A673 (cell line): ENCODE measurements at regions not wholly inside any gene's neighbourhood (a gene's known extent, or its start where the extent isn't known, plus 50 kb on each side); places are given as distances from the start of the nearest gene placed in this dataset.

Experiments
- BruUV-seq: library from RNA; stranded (reverse); fragments of 400-500 nt; replicated peaks from 2 replicates; lab custom pipeline; 2021; lab: Mats Ljungman, UMichigan
- CTCF ChIA-PET: fragments of 300-600 bp; sonication (Branson Sonifier 250); formaldehyde crosslinking; loops from one replicate; lab custom pipeline; 2022; ENCODE audit warnings: antibody characterized with exemption; lab: Charles Lee
- POLR2A ChIA-PET: fragments of 300-600 bp; sonication (Branson Sonifier 250); formaldehyde crosslinking; loops from one replicate; lab custom pipeline; 2022; ENCODE audit warnings: antibody characterized with exemption; ENCODE audit not compliant: low non-redundant PET; lab: Charles Lee
- DNase-seq: peaks from one replicate; pipeline ENCODE4 v3.0.0-alpha.2; 2015; ENCODE audit warnings: low spot score
- H3K27ac ChIP-seq: fragments of 200-600 bp; sonication (generic); 2 replicates; pipeline ENCODE4 v1.5.1; 2016; ENCODE audit warnings: mixed run types, low read depth, mild to moderate bottlenecking, mixed read lengths, antibody characterized with exemption, low read length; ENCODE audit not compliant: poor library complexity, severe bottlenecking
- H3K27me3 ChIP-seq: fragments of 200-600 bp; sonication (generic); replicated peaks from 2 replicates; pipeline ENCODE4 v1.6.1; 2017; ENCODE audit warnings: mixed run types, low read depth, mild to moderate bottlenecking, mixed read lengths, antibody characterized with exemption, low read length; ENCODE audit not compliant: insufficient read depth, poor library complexity
- H3K36me3 ChIP-seq: fragments of 200-600 bp; sonication (generic); 2 replicates; pipeline ENCODE4 v1.6.1; 2016; ENCODE audit warnings: mixed run types, mild to moderate bottlenecking, mixed read lengths, antibody characterized with exemption, low read length; ENCODE audit not compliant: insufficient read depth, poor library complexity, severe bottlenecking
- H3K4me1 ChIP-seq: fragments of 200-600 bp; sonication (generic); 2 replicates; pipeline ENCODE4 v1.6.1; 2017; ENCODE audit warnings: mixed run types, mild to moderate bottlenecking, mixed read lengths, antibody characterized with exemption, low read length; ENCODE audit not compliant: insufficient read depth, poor library complexity, severe bottlenecking
- H3K4me3 ChIP-seq: fragments of 200-600 bp; sonication (generic); 2 replicates; pipeline ENCODE4 v1.5.1; 2016; ENCODE audit warnings: low read depth, mixed run types, mild to moderate bottlenecking, mixed read lengths, low read length; ENCODE audit not compliant: poor library complexity, severe bottlenecking
- H3K9me3 ChIP-seq: fragments of 200-600 bp; sonication (generic); 2 replicates; pipeline ENCODE4 v1.6.1; 2016; ENCODE audit warnings: mixed run types, low read depth, mild to moderate bottlenecking, mixed read lengths, antibody characterized with exemption, low read length; ENCODE audit not compliant: poor library complexity, severe bottlenecking
- CTCF ChIP-seq: fragments of 300-800, 200-600 bp; sonication (generic); conservative IDR thresholded peaks from 2 replicates; pipeline ENCODE4 v1.5.1; 2017; ENCODE audit warnings: low read depth, mild to moderate bottlenecking, antibody characterized with exemption, low read length, moderate library complexity, mixed read lengths
- EZH2 ChIP-seq: fragments of 200-600 bp; sonication (generic); IDR thresholded peaks from 2 replicates; pipeline ENCODE4 v1.6.1; 2017; ENCODE audit warnings: borderline replicate concordance, low read depth, mild to moderate bottlenecking, mixed read lengths, antibody characterized with exemption, low read length; ENCODE audit not compliant: poor library complexity, severe bottlenecking
- intact Hi-C: fragments of 100-400 bp; cut with micrococcal nuclease; formaldehyde crosslinking; loops from one replicate; pipeline ENCODE4 v1.10.0; 2022; ENCODE audit not compliant: unreplicated experiment

GRCh38 chr11:79960461-79960860, 519.6 kb upstream of the TENM4 start:
- POLR2A ChIA-PET = no interaction called here
- H3K9me3 ChIP-seq = peaks cover 13% of the 10 kb centered on the region
- BruUV-seq = no TSS peak

GRCh38 chr11:79959318-79959717, 518.5 kb upstream of the TENM4 start:
- H3K27ac ChIP-seq = no peak overlapping the region
- H3K27me3 ChIP-seq = no peaks in the 10 kb centered on the region
- H3K36me3 ChIP-seq = no peaks in the 10 kb centered on the region
- DNase-seq = no peak
- BruUV-seq = no TSS peak
- H3K4me3 ChIP-seq = no peak overlapping the region
- intact Hi-C loops = no loop called here
- POLR2A ChIA-PET = no interaction called here
- H3K4me1 ChIP-seq = no peaks in the 10 kb centered on the region
- CTCF ChIA-PET = no interaction called here
- peaks cover 13% of the 10 kb centered on the region for H3K9me3 ChIP-seq
- TF ChIP-seq CTCF = no peak
- TF ChIP-seq EZH2 = no peak

More at GRCh38 chr11:79960461-79960860, 519.6 kb upstream of the TENM4 start:
- no peaks in the 10 kb centered on the region for H3K36me3 ChIP-seq
- H3K4me1 ChIP-seq = no peaks in the 10 kb centered on the region
- H3K27me3 ChIP-seq = no peaks in the 10 kb centered on the region
- no peak overlapping the region for H3K27ac ChIP-seq
- intact Hi-C loops = no loop called here
- no peak for TF ChIP-seq CTCF
- no peak for TF ChIP-seq EZH2
- DNase-seq = no peak
- H3K4me3 ChIP-seq = no peak overlapping the region
- CTCF ChIA-PET = interaction anchor here (0.6 kb wide), 1 partner anchor 366 kb away, joined by 3 read pairs; no protein-coding TSS in a partner anchor

DNA sequence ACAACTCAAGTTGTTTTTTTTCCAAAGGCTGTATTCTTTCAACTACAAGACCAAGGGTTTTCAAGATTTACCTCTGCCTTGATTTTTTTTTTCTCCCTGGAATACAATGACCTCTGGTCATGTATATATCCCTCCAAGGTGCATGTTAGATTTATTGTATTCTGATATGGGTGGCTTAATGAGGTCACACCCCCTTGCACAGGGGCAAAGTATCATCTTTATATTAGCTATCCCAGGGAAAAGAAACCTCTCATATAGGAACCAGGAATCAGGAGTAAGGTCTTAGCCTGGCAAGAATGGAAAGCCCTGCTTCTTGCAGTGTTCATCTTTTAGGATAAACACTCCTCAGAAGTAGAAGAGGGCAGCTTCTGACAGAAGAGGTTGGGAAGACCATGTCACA, 516.9 kb upstream of the TENM4 start:
- intact Hi-C loops = no loop called here
- Histone ChIP-seq H3K4me3 (no peak overlapping the region), H3K27me3 (no peaks in the 10 kb centered on the region), H3K4me1 (no peaks in the 10 kb centered on the region), H3K27ac (no peak overlapping the region), H3K36me3 (no peaks in the 10 kb centered on the region), H3K9me3 (peaks cover 13% of the 10 kb centered on the region)
- no peak for TF ChIP-seq CTCF
- TF ChIP-seq EZH2 = no peak
- ChIA-PET POLR2A (no interaction called here), CTCF (no interaction called here)
- DNase-seq = no peak
- BruUV-seq = no TSS peak
